ACC112 (cell line): ENCODE measurements at regions not wholly inside any gene's neighbourhood (a gene's known extent, or its start where the extent isn't known, plus 50 kb on each side); places are given as distances from the start of the nearest gene placed in this dataset.
A peak's percentile ranks its signal among the peaks of the same experiment; 100 is the strongest.
"Not testable (repeated sequence)": the region's sequence is repeated elsewhere in the genome, so short reads cannot be mapped to it uniquely, and the experiment has no call there.

Source experiments
- H2AFZ ChIP-seq: fragments of 200-600 bp; sonication (generic); one replicate; pipeline ENCODE4 v1.6.0; 2017; ENCODE audit warnings: antibody characterized with exemption, low read length; ENCODE audit not compliant: unreplicated experiment
- H3K27ac ChIP-seq: fragments of 200-600 bp; sonication (generic); 2 replicates; pipeline ENCODE4 v1.5.1; 2014; ENCODE audit warnings: low read depth, mild to moderate bottlenecking, antibody characterized with exemption, low read length, moderate library complexity
- H3K27me3 ChIP-seq: fragments of 200-600 bp; sonication (generic); 2 replicates; pipeline ENCODE4 v1.6.1; 2014; ENCODE audit warnings: mild to moderate bottlenecking, antibody characterized with exemption, low read length, moderate library complexity, mixed read lengths; ENCODE audit not compliant: insufficient read depth
- H3K36me3 ChIP-seq: fragments of 200-600 bp; sonication (generic); 2 replicates; pipeline ENCODE4 v1.6.1; 2016; ENCODE audit warnings: mild to moderate bottlenecking, antibody characterized with exemption, low read length, moderate library complexity, mixed read lengths; ENCODE audit not compliant: insufficient read depth
- H3K4me1 ChIP-seq: fragments of 200-600 bp; sonication (generic); one replicate; pipeline ENCODE4 v1.6.1; 2016; ENCODE audit warnings: low read length, mixed read lengths; ENCODE audit not compliant: insufficient read depth, unreplicated experiment, control insufficient read depth
- H3K4me3 ChIP-seq: fragments of 200-600 bp; sonication (generic); 2 replicates; pipeline ENCODE4 v1.5.1; 2014; ENCODE audit warnings: mild to moderate bottlenecking, low read depth, low read length
- H3K79me2 ChIP-seq: fragments of 200-600 bp; sonication (generic); one replicate; pipeline ENCODE4 v1.6.0; 2016; ENCODE audit warnings: low read length; ENCODE audit not compliant: control insufficient read depth, unreplicated experiment, insufficient read depth

DNA sequence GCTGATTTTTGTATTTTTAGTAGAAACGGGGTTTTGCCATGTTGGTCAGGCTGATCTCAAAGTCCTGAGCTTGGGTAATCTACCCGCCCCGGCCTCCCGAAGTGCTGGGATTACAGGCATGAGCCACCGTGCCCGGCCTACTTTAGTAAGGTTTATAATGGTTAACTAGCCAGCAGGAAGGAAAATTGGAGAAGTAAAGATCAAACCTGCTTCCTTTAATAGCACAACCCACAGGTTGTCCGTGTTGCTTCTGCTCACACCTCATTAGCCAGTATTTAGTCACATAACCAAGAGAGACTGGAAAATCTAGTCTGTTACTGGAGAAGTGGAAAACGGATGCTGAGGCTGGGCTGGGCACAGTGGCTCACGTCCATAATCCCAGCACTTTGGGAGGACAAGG is 51.9 kb upstream of the TBL1XR1 start:
- H3K79me2 ChIP-seq, result no peaks in the 10 kb centered on the region
- no peaks in the 10 kb centered on the region for H3K27me3 ChIP-seq
- H3K4me1 ChIP-seq, result no peaks in the 10 kb centered on the region
- no peak overlapping the region for H2AFZ ChIP-seq
- no peak overlapping the region for H3K27ac ChIP-seq
- H3K4me3 ChIP-seq, result no peak overlapping the region
- no peaks in the 10 kb centered on the region for H3K36me3 ChIP-seq

- no peak overlapping the region for H3K27ac ChIP-seq
- H3K79me2 ChIP-seq, result no peaks in the 10 kb centered on the region
- H3K27me3 ChIP-seq, result no peaks in the 10 kb centered on the region
- no peaks in the 10 kb centered on the region for H3K36me3 ChIP-seq
- H2AFZ ChIP-seq, result no peak overlapping the region
- H3K4me1 ChIP-seq, result no peaks in the 10 kb centered on the region
- H3K4me3 ChIP-seq, result no peak overlapping the region
Measured at GRCh38 chr3:177250151-177250550, 52.9 kb upstream of the TBL1XR1 start.

DNA sequence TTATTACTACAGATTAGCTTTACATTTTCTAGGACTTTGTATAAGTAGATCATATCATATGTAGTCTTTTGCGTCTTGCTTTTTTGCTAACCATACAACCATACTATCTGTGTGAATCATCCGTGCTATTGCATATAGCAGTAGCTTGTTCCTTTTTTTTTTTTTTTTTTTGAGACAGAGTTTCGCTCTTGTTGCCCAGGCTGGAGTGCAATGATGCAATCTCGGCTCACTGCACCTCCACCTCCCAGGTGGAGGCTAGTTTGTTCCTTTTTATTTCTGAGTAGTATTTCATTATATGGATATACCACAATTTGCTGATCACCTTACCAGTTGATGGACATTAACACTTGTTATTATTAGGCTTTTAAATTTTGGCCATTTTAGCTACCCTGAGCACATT is 54.5 kb upstream of the TBL1XR1 start:
- H3K36me3 ChIP-seq, result no peaks in the 10 kb centered on the region
- no peaks in the 10 kb centered on the region for H3K4me1 ChIP-seq
- H3K79me2 ChIP-seq, result no peaks in the 10 kb centered on the region
- no peaks in the 10 kb centered on the region for H3K27me3 ChIP-seq
- no peak overlapping the region for H2AFZ ChIP-seq
- H3K4me3 ChIP-seq, result no peak overlapping the region
- H3K27ac ChIP-seq, result no peak overlapping the region

- Histone ChIP-seq H3K4me3 (no peak overlapping the region), H3K36me3 (no peaks in the 10 kb centered on the region), H3K27me3 (no peaks in the 10 kb centered on the region), H3K4me1 (no peaks in the 10 kb centered on the region), H3K79me2 (no peaks in the 10 kb centered on the region), H2AFZ (no peak overlapping the region), H3K27ac (no peak overlapping the region)
Measured at GRCh38 chr3:177257006-177257405, 59.7 kb upstream of the TBL1XR1 start.

GRCh38 chr3:177257625-177258024 is 60.3 kb upstream of the TBL1XR1 start:
- no peak overlapping the region for H3K4me3 ChIP-seq
- no peak overlapping the region for H3K27ac ChIP-seq

GRCh38 chr3:177262396-177262795 is 65.1 kb upstream of the TBL1XR1 start:
- Histone ChIP-seq H3K36me3 (no peaks in the 10 kb centered on the region), H3K27me3 (no peaks in the 10 kb centered on the region), H3K27ac (no peak overlapping the region), H2AFZ (no peak overlapping the region), H3K4me1 (no peaks in the 10 kb centered on the region), H3K79me2 (no peaks in the 10 kb centered on the region), H3K4me3 (no peak overlapping the region)

More at GRCh38 chr3:177257625-177258024, 60.3 kb upstream of the TBL1XR1 start:
- Histone ChIP-seq H3K79me2 (no peaks in the 10 kb centered on the region), H2AFZ (no peak overlapping the region), H3K4me1 (no peaks in the 10 kb centered on the region), H3K36me3 (no peaks in the 10 kb centered on the region), H3K27me3 (no peaks in the 10 kb centered on the region)

- Histone ChIP-seq H3K79me2 (no peaks in the 10 kb centered on the region), H3K4me3 (no peak overlapping the region), H2AFZ (peak overlapping the region; percentile 62), H3K36me3 (no peaks in the 10 kb centered on the region), H3K4me1 (no peaks in the 10 kb centered on the region), H3K27me3 (no peaks in the 10 kb centered on the region), H3K27ac (peak overlapping the region; percentile 42; the same call in 1 of the 2 replicates)
Measured at GRCh38 chr3:177263615-177264368, 66.5 kb upstream of the TBL1XR1 start.

DNA sequence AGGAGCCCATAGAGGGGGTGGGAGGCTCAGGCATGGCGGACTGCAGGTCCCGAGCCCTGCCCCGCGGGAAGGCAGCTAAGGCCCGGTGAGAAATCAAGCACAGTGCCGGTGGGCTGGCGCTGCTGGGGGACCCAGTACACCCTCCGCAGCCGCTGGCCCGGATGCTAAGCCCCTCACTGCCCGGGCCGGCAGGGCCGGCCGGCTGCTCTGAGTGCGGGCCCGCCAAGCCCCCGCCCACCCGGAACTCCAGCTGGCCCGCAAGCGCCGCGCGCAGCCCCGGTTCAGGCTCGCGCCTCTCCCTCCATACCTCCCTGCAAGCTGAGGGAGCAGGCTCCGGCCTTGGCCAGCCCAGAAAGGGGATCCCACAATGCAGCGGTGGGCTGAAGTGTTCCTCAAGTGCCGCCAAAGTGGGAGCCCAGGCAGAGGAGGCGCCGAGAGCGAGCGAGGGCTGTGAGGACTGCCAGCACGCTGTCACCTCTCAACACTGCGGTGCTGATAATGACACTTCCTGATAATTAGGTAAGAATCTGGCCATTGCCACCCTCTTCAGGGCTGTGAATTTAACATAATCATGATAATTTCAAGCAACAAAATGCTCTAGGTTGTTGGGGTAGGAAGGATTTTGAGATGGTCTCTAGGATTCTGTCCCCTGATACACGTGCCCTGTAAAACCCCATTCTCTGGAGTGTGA is 74.7 kb upstream of the TBL1XR1 start:
- H3K27me3 ChIP-seq, H3K4me3 ChIP-seq, H2AFZ ChIP-seq, H3K36me3 ChIP-seq, H3K79me2 ChIP-seq, H3K27ac ChIP-seq, H3K4me1 ChIP-seq: not testable (repeated sequence)

GRCh38 chr3:177278016-177278415 is 80.7 kb upstream of the TBL1XR1 start:
- Histone ChIP-seq H3K4me3 (no peak overlapping the region), H3K36me3 (no peaks in the 10 kb centered on the region), H3K27me3 (no peaks in the 10 kb centered on the region), H2AFZ (no peak overlapping the region), H3K79me2 (no peaks in the 10 kb centered on the region), H3K4me1 (no peaks in the 10 kb centered on the region), H3K27ac (no peak overlapping the region)

DNA sequence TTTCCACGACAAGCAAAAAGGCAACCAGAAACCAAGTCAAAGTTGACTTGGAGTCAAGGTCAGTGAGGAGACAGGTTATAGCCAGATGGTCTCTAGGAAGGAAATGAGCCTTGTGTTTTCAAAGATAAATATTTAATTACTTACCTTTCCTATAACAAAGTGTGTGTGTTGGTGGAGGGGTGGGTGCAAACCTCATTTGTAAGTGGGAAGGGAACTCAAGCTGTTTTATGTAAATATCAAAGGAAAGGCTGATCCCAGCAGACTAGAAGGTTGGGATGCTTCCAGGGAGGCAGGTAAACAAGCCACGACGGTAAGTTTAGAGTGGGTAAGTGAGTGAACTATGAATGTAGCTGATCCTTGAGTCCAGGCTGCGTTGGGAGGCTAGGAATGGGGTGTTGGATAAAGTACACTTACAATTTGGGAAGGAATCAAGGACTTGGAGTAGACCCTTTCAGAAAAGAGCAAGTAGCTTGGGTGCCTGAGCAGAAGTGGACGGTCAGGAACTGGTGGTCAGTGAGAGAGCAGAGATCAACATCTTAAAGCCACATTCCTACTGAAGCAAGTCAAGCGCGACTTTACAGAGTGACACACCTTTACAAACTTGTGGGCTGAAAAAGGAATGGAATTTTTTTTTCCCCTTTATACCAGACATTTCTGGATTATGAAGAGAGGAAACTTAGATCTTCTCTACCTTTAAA is 82.0 kb upstream of the TBL1XR1 start:
- no peaks in the 10 kb centered on the region for H3K27me3 ChIP-seq
- H3K36me3 ChIP-seq, result no peaks in the 10 kb centered on the region
- no peak overlapping the region for H2AFZ ChIP-seq
- no peak overlapping the region for H3K27ac ChIP-seq
- H3K79me2 ChIP-seq, result no peaks in the 10 kb centered on the region
- peaks cover 4% of the 10 kb centered on the region for H3K4me1 ChIP-seq
- H3K4me3 ChIP-seq, result no peak overlapping the region
